ENCODE measurements at regions not wholly inside any gene's neighbourhood (a gene's known extent, or its start where the extent isn't known, plus 50 kb on each side); places are given as distances from the start of the nearest gene placed in this dataset.
"Not testable (repeated sequence)": the region's sequence is repeated elsewhere in the genome, so short reads cannot be mapped to it uniquely, and the experiment has no call there.

DNA sequence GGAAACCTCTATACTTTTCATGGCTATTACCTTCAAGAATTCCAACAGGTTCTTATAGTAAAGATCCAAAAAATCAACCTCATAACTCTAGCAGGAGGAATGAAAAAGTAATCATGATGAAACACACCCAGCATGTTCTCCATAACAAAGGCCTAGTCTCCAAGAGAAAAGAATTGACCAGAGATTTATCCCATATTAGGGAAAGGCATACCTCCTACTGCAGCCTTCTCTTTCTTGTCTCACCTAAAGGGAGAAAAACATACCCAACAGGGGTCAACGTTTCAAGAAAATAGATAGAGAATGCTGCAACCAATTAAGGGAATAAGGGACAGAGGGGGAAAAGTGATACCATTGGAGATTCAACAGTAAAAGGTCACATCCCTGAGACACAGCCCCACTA is 262.5 kb downstream of the FRK start:
- DNase-seq, result no peak

DNA sequence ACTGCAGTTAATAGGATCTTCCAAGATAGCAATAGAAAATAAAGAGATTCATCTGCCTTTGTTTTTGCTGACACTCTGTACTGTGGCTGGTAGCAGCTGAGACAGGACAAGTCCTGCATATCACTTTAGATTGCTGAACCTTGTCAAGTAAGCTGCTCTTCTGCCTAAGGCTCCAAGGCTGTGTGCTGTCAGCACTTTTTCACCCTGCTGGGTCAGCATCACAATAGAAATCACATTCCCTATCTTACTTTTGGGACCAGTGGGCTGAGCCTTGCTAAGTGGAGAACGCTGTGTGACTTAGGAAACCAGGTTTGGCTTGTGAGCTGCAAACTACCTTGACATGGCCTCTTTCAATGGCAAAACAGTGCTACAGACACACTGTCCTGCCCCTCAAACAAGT is 263.9 kb downstream of the FRK start:
- DNase-seq, result no peak

DNA sequence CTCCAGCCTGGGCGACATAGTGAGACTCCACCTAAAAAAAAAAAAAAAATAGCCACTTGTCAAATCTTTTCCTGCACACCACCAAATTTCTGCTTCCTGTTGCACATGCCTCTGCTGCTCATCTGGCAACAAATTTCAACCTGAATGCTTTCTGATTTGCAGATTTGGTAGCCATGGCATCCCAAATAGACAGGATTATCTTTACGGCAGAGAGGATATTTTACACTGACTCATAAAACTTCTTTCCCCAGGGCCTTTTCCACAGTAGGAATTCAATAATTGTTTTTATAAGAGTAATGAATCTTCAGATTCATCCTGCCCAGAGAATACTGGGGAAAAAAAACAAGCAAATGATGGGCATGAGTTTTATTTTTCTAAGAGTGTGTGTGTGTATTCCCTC is 264.6 kb downstream of the FRK start:
- DNase-seq, result no peak

DNA sequence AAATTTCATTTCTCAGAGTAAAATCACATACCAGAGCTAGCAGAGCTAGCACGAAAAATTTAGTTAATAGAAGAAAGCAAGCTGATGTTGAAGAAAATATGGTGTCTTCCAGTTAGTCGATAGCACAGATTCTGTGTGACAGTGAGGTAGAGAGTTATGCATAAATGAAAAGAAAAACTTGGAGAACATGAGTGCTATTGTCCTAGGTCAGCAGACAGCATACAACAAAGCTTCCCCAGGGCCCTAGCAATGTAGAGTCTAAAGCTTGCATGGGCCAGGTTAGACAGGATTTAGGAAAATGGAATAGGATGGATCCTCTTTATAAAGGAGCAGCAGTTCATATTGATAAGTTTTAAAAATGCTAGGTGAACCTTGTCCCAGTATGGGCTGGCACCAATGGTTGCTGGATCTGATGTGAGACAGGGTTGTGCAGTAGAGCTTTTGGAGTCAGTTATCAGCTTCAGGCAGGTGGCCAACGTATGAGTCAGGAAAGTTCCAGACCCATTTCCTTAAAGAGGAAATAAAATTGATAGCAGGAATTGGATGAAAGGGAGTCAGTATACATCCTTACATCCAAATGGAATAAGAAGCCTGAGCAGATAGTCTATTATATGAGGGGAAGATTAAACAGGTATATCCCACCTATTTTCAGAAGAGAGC is 277.2 kb downstream of the FRK start:
- no peak for DNase-seq

DNA sequence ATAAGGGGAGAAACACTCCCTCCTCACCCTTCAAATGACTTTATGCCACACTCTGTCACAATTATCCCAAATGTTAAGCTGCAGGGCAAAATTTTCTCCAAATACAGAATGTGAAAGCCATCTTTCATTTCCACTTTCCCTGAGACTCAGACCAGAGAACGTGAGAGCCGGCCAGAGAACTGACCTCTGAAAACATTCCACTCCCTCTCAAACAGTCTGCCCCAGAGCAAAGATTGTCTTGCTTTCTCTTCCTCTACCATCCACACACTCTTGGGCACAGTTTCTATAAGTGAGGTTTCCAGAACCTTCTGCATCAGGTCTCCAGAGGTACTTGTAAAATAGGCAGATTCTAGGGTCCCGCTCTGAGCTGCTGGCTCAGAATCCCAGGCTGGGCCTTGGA is 278.1 kb downstream of the FRK start:
- no peak for DNase-seq

DNA sequence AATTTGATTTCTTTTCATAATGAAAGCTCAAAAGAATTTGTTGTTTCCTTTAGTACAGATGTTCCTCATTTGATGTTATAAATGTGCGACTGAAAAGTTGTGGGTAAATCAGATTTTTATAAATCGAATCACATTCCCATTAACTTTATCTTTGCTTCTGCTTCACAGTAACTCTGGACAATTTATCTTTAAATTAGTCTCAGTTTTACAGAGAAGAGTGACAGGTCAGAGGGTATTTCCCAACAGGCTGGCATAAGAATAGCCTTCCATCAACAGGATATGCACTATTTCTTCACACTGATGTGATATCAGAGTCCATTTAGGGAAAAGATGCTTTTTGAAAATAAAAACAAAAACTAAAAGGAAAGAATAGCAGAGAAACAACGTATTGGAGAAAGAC is 286.9 kb downstream of the FRK start:
- DNase-seq, result no peak

DNA sequence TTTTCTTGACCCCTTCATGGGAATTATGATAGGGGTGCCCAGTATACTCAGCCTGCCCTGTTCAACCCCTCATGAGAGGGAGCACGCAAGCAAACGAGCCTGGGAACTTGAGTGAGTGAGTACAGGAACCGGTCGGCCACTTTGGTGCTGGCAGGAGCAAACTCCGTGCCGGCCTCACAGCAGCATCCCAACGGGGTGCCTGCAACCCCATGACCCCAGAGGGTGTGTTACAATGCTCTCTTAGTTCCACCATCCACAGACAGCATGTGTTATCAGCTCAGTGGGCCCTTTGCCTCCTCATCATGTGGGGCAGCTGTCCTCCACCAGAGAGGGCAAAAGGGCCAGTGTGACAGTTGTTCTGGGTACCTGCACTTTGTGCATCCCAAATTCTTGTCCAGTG is 289.8 kb downstream of the FRK start:
- no peak for DNase-seq

DNA sequence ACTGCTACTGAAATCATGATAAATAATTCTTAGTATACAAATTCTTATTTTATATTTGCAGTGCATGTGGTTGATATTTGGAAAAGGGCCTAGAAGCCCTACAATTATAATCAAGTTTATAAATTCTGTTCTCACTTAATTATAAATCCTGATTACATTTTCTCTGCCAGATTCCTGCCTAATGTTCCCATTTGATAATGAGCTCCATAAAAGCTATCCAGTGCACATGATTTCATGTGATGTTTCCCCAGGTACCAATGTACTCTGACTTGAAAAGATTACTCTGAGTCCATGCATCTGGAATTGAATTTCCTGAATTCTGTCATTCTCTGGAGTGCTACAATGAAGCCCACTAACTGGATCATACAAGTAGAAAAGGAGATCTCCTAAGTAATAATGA is 292.2 kb downstream of the FRK start:
- no peak for DNase-seq

DNA sequence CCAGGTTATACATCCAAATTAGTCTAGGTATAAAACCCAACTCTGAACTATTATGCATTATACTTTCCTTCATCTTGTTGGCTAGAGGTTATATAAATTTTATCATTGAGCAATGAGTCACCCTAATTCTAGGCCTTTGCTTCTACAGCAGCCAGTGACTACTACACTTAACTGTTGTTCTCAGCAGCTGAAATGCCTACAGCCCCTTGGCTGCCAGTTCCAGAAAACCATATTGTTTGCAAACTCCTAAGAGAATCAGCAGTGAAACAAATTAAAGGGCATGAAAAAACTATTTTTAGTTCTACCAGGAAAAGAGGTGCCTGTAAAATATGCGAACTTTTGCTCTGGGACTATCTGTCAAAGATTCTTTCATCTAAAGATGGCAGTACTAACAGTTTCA is 292.8 kb downstream of the FRK start:
- no peak for DNase-seq

DNA sequence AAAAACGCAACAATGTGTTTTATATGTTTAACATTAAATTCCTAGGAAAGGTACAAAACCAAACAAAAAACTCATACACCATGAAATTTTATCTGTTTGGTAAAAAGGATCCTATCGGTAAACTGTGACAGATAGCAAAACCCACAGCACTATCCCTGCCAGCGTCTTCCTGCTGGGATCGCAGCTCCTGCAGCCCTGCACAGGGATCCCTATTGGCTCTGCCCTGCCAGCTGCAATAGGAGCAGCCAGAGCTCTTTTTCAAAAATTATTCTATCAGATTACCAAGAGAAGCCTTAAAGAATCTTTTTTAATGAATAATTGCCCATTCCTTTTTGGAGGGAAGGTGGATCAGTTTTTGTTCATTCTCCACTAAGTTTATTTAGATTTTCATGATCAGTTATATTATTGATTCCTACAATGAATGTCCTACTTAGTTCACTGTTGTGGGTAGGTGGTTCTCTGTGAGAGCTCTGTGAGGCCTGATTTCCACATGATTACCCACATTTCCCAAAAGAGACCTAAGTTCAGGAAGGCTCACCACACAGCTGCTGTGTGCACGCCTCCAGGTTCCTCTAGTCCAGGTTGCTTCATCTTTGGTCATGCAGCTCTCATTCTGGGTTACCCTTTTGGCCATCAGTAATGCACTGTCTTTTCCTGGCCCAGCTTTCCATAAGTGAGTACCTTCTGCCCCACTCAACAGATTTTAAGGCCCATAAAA is 293.8 kb downstream of the FRK start:
- DNase-seq, result peak; percentile 7

DNA sequence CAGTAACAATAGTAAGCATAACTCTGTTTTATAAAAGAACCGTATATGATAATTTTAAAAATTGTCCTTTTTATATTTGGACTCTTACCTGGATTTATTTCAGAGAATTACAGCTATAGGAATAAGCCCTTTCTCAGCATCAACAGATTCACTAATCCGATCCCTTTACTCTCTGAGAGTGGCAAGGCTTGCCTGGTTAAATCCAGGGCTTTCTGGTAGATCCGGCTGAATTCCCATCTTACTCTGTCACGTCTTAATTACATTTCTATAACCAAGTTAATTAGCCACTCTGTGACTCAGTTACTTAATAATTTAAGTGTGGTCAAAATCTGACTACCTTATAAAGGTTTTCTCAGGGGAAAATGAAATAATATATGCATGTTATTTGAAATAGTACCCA is 294.7 kb downstream of the FRK start:
- DNase-seq, result no peak

DNA sequence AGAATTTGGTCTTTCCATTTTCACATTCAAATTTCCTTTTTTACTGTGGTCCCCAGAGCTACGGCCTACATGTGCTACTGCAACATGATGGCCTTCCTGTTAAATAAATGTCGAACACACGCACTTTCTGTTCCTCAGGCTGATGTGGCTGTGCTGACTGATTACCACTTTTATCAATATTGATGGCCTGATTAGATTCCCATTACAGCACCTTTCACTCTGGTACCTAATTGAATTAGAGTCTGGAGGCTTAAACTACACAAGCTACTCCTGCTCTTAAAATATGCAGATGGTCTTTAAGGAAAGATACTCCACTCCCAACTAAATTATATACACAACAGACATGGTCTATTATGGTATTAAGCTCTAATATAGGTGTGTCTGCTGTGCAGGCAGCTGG is 301.6 kb downstream of the FRK start:
- DNase-seq, result no peak

DNA sequence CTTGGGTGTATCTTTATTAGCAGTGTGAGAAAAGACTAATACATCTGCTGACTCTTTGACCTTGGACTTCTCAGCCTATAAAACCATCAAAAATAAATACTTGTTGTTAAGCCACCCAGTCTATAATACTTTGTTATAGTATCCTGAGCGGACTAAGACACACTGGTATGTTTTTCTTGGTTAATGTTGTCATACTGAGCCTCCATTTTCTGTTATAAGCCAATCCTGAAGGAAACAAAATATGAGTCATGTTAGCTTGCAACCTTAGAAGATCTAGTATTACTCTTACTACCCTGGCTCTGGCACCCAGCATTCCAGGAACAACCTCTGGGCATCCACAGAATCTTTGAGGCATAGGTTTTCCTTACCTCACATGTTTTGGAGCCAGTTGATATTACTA is 307.2 kb downstream of the FRK start:
- no peak for DNase-seq

DNA sequence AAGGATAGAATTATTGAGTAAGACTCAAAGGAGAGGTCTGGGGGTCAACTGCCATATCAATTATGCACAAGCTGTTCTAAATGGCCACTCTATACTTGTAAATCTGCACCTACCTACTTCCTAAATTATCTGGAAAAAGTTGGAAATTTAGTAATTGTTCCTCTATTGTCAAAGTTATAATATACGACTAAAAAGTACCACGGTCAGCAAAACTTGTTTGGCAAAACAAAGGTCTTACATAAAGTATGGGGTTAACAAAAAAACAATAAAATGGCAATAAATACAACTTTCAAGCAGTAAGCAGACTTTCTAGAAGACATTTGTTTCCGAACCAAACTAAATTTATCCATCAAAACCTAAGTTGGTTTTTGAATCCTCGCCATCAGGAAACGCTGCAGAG is 309.7 kb downstream of the FRK start:
- no peak for DNase-seq

DNA sequence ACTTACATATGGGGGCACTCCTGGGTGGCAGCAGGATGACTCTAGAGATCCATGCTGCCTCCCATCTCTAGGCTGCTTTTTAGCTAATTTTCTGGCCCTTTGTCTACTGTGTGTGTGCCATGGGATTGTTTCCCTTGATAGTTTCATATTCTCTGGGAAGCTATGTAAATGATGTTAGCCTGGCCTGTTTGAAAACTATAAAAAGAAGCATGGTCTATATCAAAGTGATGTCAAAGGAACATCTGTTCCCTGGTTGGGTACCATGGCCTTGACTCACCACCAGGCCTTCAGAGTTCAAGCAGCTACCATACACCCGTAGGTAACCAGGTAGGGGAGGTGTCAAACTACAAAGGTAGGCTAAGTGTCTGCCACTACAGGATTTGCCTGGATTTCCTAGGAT is 310.4 kb downstream of the FRK start:
- DNase-seq, result no peak

DNA sequence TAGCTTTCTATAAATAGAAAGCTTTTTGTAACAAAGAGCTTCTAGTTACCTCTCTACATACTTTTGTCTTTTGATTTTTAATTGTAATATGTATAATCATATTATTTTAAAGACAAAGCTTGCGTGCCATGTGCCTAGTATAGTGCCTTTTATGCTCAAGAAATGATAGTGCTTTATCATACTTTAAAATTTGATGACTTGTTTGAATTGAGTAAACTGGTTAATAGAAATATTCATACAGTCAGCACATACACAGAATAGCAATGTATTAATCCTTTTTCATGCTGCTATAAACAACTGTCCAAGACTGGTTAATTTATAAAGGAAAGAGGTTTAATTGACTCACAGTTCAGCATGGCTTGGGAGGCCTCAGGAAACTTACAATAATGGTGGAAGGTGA is 313.0 kb downstream of the FRK start:
- no peak for DNase-seq

DNA sequence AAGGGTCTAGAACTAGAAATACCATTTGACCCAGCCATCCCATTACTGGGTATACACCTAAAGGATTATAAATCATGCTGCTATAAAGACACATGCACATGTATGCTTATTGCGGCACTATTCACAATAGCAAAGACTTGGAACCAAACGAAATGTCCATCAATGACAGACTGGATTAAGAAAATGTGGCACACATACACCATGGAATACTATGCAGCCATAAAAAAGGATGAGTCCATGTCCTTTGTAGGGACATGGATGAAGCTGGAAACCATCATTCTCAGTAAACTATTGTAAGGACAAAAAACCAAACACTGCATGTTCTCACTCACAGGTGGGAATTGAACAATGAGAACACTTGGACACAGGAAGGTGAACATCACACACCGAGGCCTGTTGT is 314.1 kb downstream of the FRK start:
- DNase-seq, result not testable (repeated sequence)

DNA sequence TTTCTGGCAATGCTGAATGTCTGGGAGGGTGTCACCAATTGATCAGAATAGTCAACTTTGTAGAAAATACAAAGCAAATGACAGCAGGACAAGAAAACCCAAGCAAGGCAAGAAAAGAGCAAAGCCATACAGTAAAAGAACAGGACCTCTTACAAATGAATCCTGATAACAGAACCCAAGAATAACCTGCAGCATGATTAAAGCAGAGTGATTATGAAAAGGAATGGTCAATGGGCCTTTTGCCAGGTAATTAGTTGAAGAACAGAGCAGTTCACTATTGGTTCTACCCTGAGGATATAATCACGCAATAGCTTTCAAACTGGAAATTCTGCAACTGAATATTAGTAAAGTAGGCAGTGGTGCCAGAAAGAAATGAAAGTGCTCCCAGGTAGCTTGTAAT is 319.8 kb downstream of the FRK start:
- no peak for DNase-seq

DNA sequence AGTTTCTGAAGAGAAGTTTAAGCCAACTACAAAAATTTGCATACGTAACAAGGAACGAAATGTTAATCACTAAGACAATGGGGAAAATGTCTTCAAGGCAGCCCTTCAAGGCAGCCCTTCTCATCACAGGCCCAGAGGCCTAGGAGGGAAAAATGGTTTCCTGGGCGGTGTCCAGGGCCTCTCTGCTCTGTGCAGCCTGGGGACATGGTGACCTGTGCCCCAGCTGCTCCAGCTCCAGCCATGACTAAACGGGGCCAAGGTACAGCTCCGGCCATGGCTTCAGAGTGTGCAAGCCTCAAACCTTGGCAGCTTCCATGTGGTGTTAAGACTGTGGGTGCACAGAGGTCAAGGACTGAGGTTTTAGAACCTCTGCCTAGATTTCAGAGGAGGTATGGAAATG is 325.1 kb downstream of the FRK start:
- no peak for DNase-seq

DNA sequence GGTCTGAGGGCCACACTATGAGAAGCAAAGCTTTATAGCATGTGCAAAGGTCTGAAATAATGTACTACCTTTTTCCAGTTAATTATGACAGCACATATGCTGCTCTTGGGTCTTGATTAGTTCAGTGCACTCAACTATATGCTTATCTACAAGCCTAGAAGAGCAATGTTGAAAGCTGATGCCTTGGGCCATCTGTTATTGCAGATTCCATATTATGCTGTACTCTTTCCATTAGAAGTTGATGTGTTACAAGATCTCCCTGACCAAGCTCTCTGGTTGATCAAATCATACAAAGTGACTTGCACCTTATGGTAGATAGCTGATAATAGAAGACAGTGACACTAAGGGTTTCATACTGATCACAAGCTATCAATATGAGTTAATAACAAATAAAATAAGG is 327.3 kb downstream of the FRK start:
- no peak for DNase-seq

DNA sequence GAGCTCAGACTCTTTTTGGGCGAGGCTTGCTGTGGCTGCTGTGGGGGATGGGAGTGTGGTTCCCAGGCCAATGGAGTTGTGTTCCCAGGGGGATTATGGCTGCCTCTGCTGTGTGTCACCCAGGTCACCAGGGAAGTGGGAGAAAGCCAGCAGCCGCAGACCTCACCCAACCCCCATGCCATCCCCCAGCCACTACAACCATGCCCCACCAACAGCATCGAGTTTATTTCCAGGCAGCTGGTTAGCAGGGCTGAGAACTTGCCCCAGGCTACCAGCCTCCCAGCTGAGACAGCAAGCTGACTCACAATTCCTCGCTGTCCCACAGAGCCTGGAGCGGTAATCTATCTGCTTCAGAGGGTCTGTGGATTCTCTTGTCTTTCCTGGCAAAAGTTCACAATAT is 331.7 kb downstream of the FRK start:
- no peak for DNase-seq

DNA sequence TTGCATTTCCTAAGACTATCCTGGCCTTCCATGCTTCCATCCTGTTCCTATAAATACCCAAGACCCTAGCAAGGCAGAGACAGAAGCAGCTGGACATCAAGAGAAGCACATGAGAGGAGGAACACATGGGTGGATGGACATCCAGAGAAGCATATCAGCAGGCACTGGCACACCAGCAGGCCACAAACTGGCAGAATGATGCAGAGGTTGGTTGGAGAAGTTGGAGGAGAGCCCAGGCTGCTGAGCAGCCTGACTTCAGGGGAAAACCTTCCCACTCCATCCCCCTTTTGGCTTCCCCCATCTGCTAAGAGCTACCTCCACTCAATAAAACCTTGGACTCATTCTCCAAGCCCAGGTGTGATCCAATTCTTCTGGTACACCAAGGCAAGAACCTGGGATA is 332.5 kb downstream of the FRK start:
- DNase-seq, result no peak

DNA sequence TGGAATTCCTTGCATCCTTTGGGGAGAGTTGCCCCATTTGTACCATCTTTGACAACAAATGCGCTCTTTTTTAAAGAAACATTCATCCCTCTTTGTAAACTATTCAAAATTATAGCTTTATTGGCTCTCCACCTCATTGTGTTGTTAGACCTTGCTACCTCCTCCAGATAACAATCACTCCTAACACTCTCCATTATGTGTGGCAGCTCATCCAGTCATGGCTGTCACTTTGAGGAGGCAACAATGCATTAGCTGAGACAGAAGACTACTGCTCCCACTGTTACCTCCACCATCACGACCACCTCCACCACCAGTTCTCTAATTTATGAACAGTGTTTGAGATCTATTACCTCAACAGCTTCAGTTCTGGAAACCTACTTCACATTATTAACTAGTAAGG is 339.1 kb downstream of the FRK start:
- DNase-seq, result no peak

DNA sequence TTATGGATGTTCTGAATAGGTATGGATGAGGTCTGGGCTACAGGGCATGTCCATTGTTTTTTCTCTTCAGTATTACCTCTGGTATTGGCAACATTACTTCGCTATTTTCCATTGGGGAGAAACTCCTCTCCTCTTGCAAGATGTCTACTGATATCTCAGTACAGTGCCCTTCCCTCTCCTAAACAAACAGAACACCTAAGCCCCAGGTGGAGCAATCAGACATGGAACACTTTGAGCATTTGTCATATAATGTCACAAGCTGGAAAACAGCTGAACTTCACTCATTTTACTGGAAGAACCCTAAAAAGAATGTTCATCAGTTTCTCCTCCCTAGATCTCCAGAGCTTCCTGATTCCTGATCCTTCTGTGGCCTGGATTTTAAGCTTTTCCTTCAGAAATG is 339.8 kb downstream of the FRK start:
- no peak for DNase-seq

DNA sequence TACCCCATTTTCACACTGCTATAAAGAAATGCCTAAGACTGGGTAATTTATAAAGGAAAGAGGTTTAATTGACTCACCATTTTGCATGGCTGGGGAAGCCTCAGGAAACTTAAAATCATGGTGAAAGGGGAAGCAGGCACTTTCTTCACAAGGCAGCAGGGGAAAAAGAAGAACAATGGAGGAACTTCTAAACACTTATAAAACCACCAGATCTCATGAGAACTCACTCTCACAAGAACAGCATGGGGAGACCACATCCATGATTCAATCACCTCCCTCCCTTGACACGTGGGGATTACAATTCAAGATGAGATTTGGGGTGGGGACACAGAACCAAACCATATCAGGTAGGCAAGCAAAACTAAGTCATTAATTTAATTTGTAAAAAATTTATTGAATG is 343.2 kb downstream of the FRK start:
- no peak for DNase-seq

Measured in tongue (tissue), 1 donor.